GM12873 (cell line): ENCODE measurements at regions not wholly inside any gene's neighbourhood (a gene's known extent, or its start where the extent isn't known, plus 50 kb on each side); places are given as distances from the start of the nearest gene placed in this dataset.
A peak's percentile ranks its signal among the peaks of the same experiment; 100 is the strongest.

Source experiments
- CTCF ChIP-seq: IDR thresholded peaks from 2 replicates; pipeline ENCODE4 v1.5.1; 2012; ENCODE audit warnings: low read depth, mild to moderate bottlenecking, moderate library complexity, low read length, control low read depth; ENCODE audit not compliant: insufficient read depth; ENCODE audit errors: missing control alignments

- no peak for TF ChIP-seq CTCF
Observed at GRCh38 chr18:27411013-27411412, 225.9 kb upstream of the CHST9 start.

GRCh38 chr18:27404855-27405254 is 219.7 kb upstream of the CHST9 start:
- no peak for TF ChIP-seq CTCF

- peak; percentile 28 for TF ChIP-seq CTCF
Observed at GRCh38 chr18:27400001-27400400, 214.9 kb upstream of the CHST9 start.

GRCh38 chr18:27395752-27396151 is 210.6 kb upstream of the CHST9 start:
- no peak for TF ChIP-seq CTCF

GRCh38 chr18:27394687-27395086 is 209.6 kb upstream of the CHST9 start:
- TF ChIP-seq CTCF = no peak

GRCh38 chr18:27382567-27383216 is 197.6 kb upstream of the CHST9 start:
- TF ChIP-seq CTCF = no peak

- no peak for TF ChIP-seq CTCF
Observed at GRCh38 chr18:27378431-27379095, 193.5 kb upstream of the CHST9 start.
